Neural progenitor cell (in vitro differentiated cells): ENCODE measurements at regions not wholly inside any gene's neighbourhood (a gene's known extent, or its start where the extent isn't known, plus 50 kb on each side); places are given as distances from the start of the nearest gene placed in this dataset.

Experiments used
- DNase-seq: peaks from one replicate; pipeline ENCODE4 v3.0.0-alpha.2; 2016; ENCODE audit warnings: low spot score
- H2AFZ ChIP-seq: fragments of 200-600 bp; sonication (generic); replicated peaks from 2 replicates; pipeline ENCODE4 v1.6.1; 2016; ENCODE audit warnings: antibody characterized with exemption
- H3F3A ChIP-seq: fragments of 200-600 bp; sonication (generic); 2 replicates; pipeline ENCODE4 v1.6.1; 2016; ENCODE audit warnings: antibody characterized with exemption, low read depth
- H3K27ac ChIP-seq: fragments of 200-600 bp; sonication (generic); 2 replicates; pipeline ENCODE4 v1.5.1; 2016; ENCODE audit warnings: mild to moderate bottlenecking
- H3K27me3 ChIP-seq: fragments of 200-600 bp; sonication (generic); 2 replicates; pipeline ENCODE4 v1.6.1; 2016; ENCODE audit warnings: mild to moderate bottlenecking, moderate library complexity
- H3K36me3 ChIP-seq: fragments of 200-600 bp; sonication (generic); 2 replicates; pipeline ENCODE4 v1.5.1; 2016
- H3K4me1 ChIP-seq: fragments of 200-600 bp; sonication (generic); 2 replicates; pipeline ENCODE4 v1.6.1; 2016; ENCODE audit warnings: mixed run types
- H3K4me2 ChIP-seq: fragments of 200-600 bp; sonication (generic); 2 replicates; pipeline ENCODE4 v1.6.1; 2016
- H3K4me3 ChIP-seq: fragments of 200-600 bp; sonication (generic); 2 replicates; pipeline ENCODE4 v1.5.1; 2016
- H3K79me2 ChIP-seq: fragments of 200-600 bp; sonication (generic); 2 replicates; pipeline ENCODE4 v1.6.1; 2016; ENCODE audit warnings: low read depth
- H3K9ac ChIP-seq: fragments of 200-600 bp; sonication (generic); 2 replicates; pipeline ENCODE4 v1.6.1; 2016
- H3K9me3 ChIP-seq: fragments of 200-600 bp; sonication (generic); 2 replicates; pipeline ENCODE4 v1.5.1; 2016; ENCODE audit warnings: low read depth
- H4K20me1 ChIP-seq: fragments of 200-600 bp; sonication (generic); 2 replicates; pipeline ENCODE4 v1.6.1; 2016; ENCODE audit warnings: low read depth
- H3K27ac Mint-ChIP-seq: 3 replicates; pipeline ENCODE4 v1.8.0; 2021; ENCODE audit warnings: mixed read lengths
- H3K27me3 Mint-ChIP-seq: 2 replicates; pipeline ENCODE4 v1.8.0; 2022; ENCODE audit warnings: low read depth, mild to moderate bottlenecking, inconsistent platforms, moderate library complexity, mixed read lengths; ENCODE audit not compliant: insufficient read depth
- H3K36me3 Mint-ChIP-seq: 3 replicates; pipeline ENCODE4 v1.8.0; 2021; ENCODE audit warnings: mixed read lengths
- H3K4me1 Mint-ChIP-seq: 3 replicates; pipeline ENCODE4 v1.8.0; 2021; ENCODE audit warnings: mixed read lengths
- H3K4me3 Mint-ChIP-seq: 3 replicates; pipeline ENCODE4 v1.8.0; 2021; ENCODE audit warnings: mild to moderate bottlenecking, moderate library complexity, mixed read lengths
- H3K9me3 Mint-ChIP-seq: 3 replicates; pipeline ENCODE4 v1.8.0; 2020; ENCODE audit warnings: mixed read lengths
- CTCF ChIP-seq: fragments of 200-600 bp; sonication (generic); IDR thresholded peaks from 2 replicates; pipeline ENCODE4 v1.5.1; 2017; ENCODE audit warnings: antibody characterized with exemption, mild to moderate bottlenecking
- EZH2 ChIP-seq: fragments of 200-600 bp; sonication (generic); IDR thresholded peaks from 2 replicates; pipeline ENCODE4 v1.6.1; 2017; ENCODE audit warnings: antibody characterized with exemption, mild to moderate bottlenecking, moderate library complexity
- EZH2phosphoT487 ChIP-seq: fragments of 200-600 bp; sonication (generic); IDR thresholded peaks from 2 replicates; pipeline ENCODE4 v1.6.1; 2017; ENCODE audit warnings: antibody characterized with exemption

DNA sequence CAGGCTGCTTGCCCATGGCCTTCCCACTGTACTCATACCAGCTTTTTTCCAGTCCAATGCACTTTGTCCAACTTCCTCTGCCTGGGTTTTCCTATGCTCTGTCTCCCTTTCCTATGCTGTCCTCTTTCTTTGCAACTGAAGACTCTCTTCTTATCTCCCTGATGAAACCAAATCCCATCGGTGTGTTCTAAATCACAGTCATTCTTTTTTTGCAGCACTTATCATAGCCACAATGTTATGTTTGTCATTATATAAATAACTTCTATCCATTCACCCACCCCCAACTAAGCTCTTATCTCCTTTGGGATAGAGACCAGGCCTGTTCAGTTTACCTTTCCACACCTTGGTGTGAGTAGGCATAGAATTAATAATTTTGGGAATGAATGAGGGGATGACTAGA is 121.0 kb downstream of the GPX5 start:
- no peaks in the 10 kb centered on the region for H3K9me3 ChIP-seq
- Mint-ChIP-seq H3K4me1 (peaks cover 18% of the 10 kb centered on the region), H3K4me3 (no peak overlapping the region), H3K9me3 (peaks cover 5% of the 10 kb centered on the region), H3K27ac (no peak overlapping the region), H3K27me3 (peaks cover 15% of the 10 kb centered on the region), H3K36me3 (no peaks in the 10 kb centered on the region)
- no peaks in the 10 kb centered on the region for H3K4me1 ChIP-seq
- no peak for TF ChIP-seq CTCF
- no peak for TF ChIP-seq EZH2
- no peak for TF ChIP-seq EZH2phosphoT487
- no peak overlapping the region for H3K4me2 ChIP-seq
- no peak overlapping the region for H3K4me3 ChIP-seq
- H4K20me1 ChIP-seq, result no peaks in the 10 kb centered on the region
- H3F3A ChIP-seq, result peaks cover 19% of the 10 kb centered on the region
- no peak overlapping the region for H2AFZ ChIP-seq
- no peak for DNase-seq
- no peak overlapping the region for H3K27ac ChIP-seq
- H3K9ac ChIP-seq, result no peak overlapping the region
- H3K36me3 ChIP-seq, result no peaks in the 10 kb centered on the region
- H3K79me2 ChIP-seq, result no peaks in the 10 kb centered on the region
- peaks cover 7% of the 10 kb centered on the region for H3K27me3 ChIP-seq

GRCh38 chr6:28648035-28648877 is 122.6 kb downstream of the GPX5 start:
- Mint-ChIP-seq H3K27me3 (peaks cover 13% of the 10 kb centered on the region), H3K4me3 (peak overlapping the region; percentile 96), H3K9me3 (peaks cover 5% of the 10 kb centered on the region), H3K27ac (peak overlapping the region; percentile 97), H3K36me3 (no peaks in the 10 kb centered on the region), H3K4me1 (peaks cover 15% of the 10 kb centered on the region)
- no peaks in the 10 kb centered on the region for H3K9me3 ChIP-seq
- peaks cover 7% of the 10 kb centered on the region for H3K27me3 ChIP-seq
- peak overlapping the region; percentile 96 for H2AFZ ChIP-seq
- H3K4me3 ChIP-seq, result peak overlapping the region; percentile 77
- H3K4me2 ChIP-seq, result peak overlapping the region; percentile 81
- no peaks in the 10 kb centered on the region for H4K20me1 ChIP-seq
- no peaks in the 10 kb centered on the region for H3K79me2 ChIP-seq
- TF ChIP-seq CTCF (no peak), EZH2phosphoT487 (peak; percentile 22)
- H3K9ac ChIP-seq, result no peak overlapping the region
- H3K4me1 ChIP-seq, result no peaks in the 10 kb centered on the region
- H3F3A ChIP-seq, result peaks cover 19% of the 10 kb centered on the region
- DNase-seq, result peak; percentile 85
- H3K27ac ChIP-seq, result no peak overlapping the region
- no peaks in the 10 kb centered on the region for H3K36me3 ChIP-seq

- peak overlapping the region; percentile 97 for H3K27ac Mint-ChIP-seq
- no peak overlapping the region for H3K27ac ChIP-seq
These were observed 123.2 kb downstream of the GPX5 start for GRCh38 chr6:28648878-28649375.

More at GRCh38 chr6:28648878-28649375, 123.2 kb downstream of the GPX5 start:
- peak overlapping the region; percentile 96 for H3K4me3 Mint-ChIP-seq
- H3K9me3 Mint-ChIP-seq, result peaks cover 5% of the 10 kb centered on the region
- no peak overlapping the region for H3K9ac ChIP-seq
- H3K9me3 ChIP-seq, result no peaks in the 10 kb centered on the region
- H3K27me3 Mint-ChIP-seq, result peaks cover 9% of the 10 kb centered on the region
- H3K4me3 ChIP-seq, result peak overlapping the region; percentile 77
- H3K36me3 Mint-ChIP-seq, result no peaks in the 10 kb centered on the region
- H3K4me1 Mint-ChIP-seq, result peaks cover 12% of the 10 kb centered on the region
- H3K4me1 ChIP-seq, result no peaks in the 10 kb centered on the region
- no peaks in the 10 kb centered on the region for H3K36me3 ChIP-seq
- H3K27me3 ChIP-seq, result peaks cover 7% of the 10 kb centered on the region
- H3K79me2 ChIP-seq, result no peaks in the 10 kb centered on the region
- peaks cover 19% of the 10 kb centered on the region for H3F3A ChIP-seq
- H4K20me1 ChIP-seq, result no peaks in the 10 kb centered on the region
- TF ChIP-seq CTCF (no peak), EZH2phosphoT487 (no peak), EZH2 (peak; percentile 23)
- no peak for DNase-seq
- H3K4me2 ChIP-seq, result peak overlapping the region; percentile 81
- peak overlapping the region; percentile 96 for H2AFZ ChIP-seq
